Subcutaneous abdominal adipose tissue (tissue), 5 donors: ENCODE measurements at regions not wholly inside any gene's neighbourhood (a gene's known extent, or its start where the extent isn't known, plus 50 kb on each side); places are given as distances from the start of the nearest gene placed in this dataset.
A peak's percentile ranks its signal among the peaks of the same experiment; 100 is the strongest.
"Not testable (repeated sequence)": the region's sequence is repeated elsewhere in the genome, so short reads cannot be mapped to it uniquely, and the experiment has no call there.

Experiments used
- H3K27ac ChIP-seq: one replicate; pipeline ENCODE4 v1.7.0; 2013; ENCODE audit warnings: low read depth, mild to moderate bottlenecking, inconsistent platforms, low read length, moderate library complexity
- H3K27me3 ChIP-seq, 5 donors: one replicate each; pipeline ENCODE4 v1.7.0; 2013; ENCODE audit warnings: low read length in 5 of 5, inconsistent platforms in 1 of 5; ENCODE audit not compliant: control insufficient read depth in 5 of 5, insufficient read depth in 4 of 5
- H3K36me3 ChIP-seq, 5 donors: one replicate each; pipeline ENCODE4 v1.7.0; 2013; ENCODE audit warnings: low read length in 5 of 5; ENCODE audit not compliant: control insufficient read depth in 5 of 5, insufficient read depth in 5 of 5
- H3K4me1 ChIP-seq, 5 donors: one replicate each; pipeline ENCODE4 v1.7.0; 2013; ENCODE audit warnings: low read length in 5 of 5, mild to moderate bottlenecking in 3 of 5, moderate library complexity in 1 of 5; ENCODE audit not compliant: control insufficient read depth in 5 of 5, insufficient read depth in 5 of 5
- H3K4me3 ChIP-seq, 5 donors: one replicate each; pipeline ENCODE4 v1.7.0; 2013; ENCODE audit warnings: low read length in 5 of 5, low read depth in 1 of 5
- H3K9ac ChIP-seq, 5 donors: one replicate each; pipeline ENCODE4 v1.7.0; 2013; ENCODE audit warnings: low read length in 5 of 5, mild to moderate bottlenecking in 4 of 5, moderate library complexity in 3 of 5
- H3K9me3 ChIP-seq, 5 donors: one replicate each; pipeline ENCODE4 v1.7.0; 2013; ENCODE audit warnings: low read length in 5 of 5; ENCODE audit not compliant: control insufficient read depth in 5 of 5
- donor health status: healthy.
- donor health status: healthy.
- donor health status: healthy.
- donor health status: healthy.
- donor health status: healthy.

DNA sequence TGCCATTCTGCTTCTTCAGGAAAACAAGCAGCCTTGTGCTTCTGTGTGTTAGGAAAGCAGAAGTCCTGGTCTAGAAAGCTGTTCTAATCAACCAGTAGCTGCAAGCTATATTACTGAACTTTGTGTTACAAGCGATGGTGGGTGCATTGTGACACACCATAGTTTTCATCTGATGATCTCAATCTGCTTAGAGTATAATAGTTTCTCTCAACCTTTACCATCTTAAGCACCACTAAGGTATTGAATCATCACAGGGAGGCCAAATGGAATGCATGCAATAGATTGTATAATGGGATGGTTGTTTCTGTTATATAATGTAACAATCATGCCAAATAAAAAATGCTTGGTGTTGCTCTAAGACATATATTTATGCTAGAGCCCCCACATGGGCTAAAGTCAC lies 771.7 kb downstream of the NOVA1 start:
- H3K36me3 ChIP-seq = no peaks in the 10 kb centered on the region
- H3K9ac ChIP-seq = no peak overlapping the region
- no peaks in the 10 kb centered on the region for H3K27me3 ChIP-seq
- no peak overlapping the region for H3K4me3 ChIP-seq
- H3K4me1 ChIP-seq = no peaks in the 10 kb centered on the region
- H3K27ac ChIP-seq = no peak overlapping the region
- H3K9me3 ChIP-seq = no peaks in the 10 kb centered on the region

DNA sequence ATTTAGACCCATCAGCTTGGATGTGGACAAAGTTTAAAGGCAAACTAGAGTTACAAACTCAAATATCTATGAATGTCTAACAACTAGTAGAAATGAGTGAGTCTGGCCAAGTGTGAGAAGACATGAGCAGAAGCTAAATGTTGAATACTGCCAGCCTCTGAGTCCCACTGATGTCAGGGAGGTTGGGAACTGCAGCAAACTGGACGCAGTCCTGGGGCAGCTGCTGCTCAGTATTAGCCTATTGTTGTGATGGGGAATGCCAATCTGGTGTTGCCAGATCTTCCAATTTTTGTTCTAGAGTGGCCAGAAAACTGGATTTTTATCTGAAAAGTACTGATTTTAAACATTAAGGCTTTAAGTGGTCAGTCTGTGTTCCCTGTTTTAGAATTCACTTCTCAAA lies 770.4 kb upstream of the STXBP6 start:
- H3K9ac ChIP-seq = no peak overlapping the region
- no peaks in the 10 kb centered on the region for H3K27me3 ChIP-seq
- no peaks in the 10 kb centered on the region for H3K4me1 ChIP-seq
- H3K36me3 ChIP-seq = no peaks in the 10 kb centered on the region
- H3K9me3 ChIP-seq = no peaks in the 10 kb centered on the region
- H3K4me3 ChIP-seq = no peak overlapping the region
- no peak overlapping the region for H3K27ac ChIP-seq

DNA sequence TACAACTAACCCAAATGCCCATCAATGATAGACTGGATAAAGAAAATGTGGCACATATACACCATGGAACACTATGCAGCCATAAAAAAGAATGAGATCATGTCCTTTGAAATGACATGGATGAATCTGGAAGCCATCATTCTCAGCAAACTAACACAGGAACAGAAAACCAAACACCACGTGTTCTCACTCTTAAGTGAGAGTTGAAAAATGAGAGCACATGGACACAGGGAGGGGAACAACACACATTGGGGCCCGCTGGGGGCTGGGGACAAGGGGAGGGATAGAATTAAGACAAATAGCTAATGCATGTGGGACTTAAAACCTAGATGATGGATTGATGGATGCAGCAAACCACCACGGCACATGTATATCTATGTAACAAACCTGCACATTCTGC lies 764.7 kb upstream of the STXBP6 start:
- H3K27me3 ChIP-seq, H3K27ac ChIP-seq, H3K9ac ChIP-seq, H3K4me3 ChIP-seq, H3K4me1 ChIP-seq, H3K9me3 ChIP-seq, H3K36me3 ChIP-seq: not testable (repeated sequence)

- Histone ChIP-seq H3K9ac (no peak overlapping the region), H3K27ac (no peak overlapping the region), H3K9me3 (no peaks in the 10 kb centered on the region), H3K4me1 (no peaks in the 10 kb centered on the region), H3K36me3 (no peaks in the 10 kb centered on the region), H3K4me3 (no peak overlapping the region), H3K27me3 (no peaks in the 10 kb centered on the region)
Measured at GRCh38 chr14:25803386-25804018, 753.6 kb upstream of the STXBP6 start.

DNA sequence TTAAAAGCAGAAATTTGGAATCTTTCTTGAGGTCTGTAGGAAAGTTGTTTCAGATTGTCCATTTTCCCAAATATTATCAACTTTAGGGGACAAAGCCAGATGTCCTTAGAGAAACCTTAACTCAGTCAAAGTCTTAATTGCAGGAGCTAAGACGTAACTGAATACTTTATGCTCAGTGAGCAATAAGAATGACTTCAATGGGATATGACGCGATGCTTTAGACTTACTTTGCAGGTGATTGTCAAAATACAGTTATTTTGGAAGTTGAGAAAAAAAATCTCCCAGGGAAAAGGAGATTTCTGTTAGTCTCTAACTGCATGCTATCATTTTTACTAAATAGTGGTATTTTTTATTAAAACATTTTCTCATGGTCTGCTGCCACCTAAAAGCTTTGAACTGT lies 750.9 kb upstream of the STXBP6 start:
- Histone ChIP-seq H3K27ac (no peak overlapping the region), H3K9me3 (no peaks in the 10 kb centered on the region), H3K9ac (no peak overlapping the region), H3K4me1 (no peaks in the 10 kb centered on the region), H3K27me3 (no peaks in the 10 kb centered on the region), H3K36me3 (no peaks in the 10 kb centered on the region), H3K4me3 (no peak overlapping the region)

DNA sequence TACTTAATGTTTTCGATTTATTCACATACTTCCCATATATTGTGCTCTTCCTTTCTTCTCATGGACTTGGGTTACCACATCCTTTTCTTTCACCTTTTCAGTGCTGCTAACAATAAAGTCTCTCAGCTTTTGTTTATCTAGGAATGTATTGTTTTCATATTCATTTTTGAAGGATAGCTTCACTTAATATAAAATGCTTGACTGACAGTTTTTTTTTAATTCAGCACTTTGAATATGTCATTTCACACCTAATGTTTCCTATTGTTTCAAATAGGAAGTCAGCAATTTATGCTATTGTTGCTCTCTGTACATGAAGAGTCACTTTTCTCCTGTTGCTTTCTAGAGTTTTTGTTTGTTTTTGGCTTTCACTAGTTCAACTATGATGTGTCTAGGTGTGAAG lies 738.3 kb upstream of the STXBP6 start:
- no peak overlapping the region for H3K27ac ChIP-seq
- H3K4me1 ChIP-seq = no peaks in the 10 kb centered on the region
- no peak overlapping the region for H3K4me3 ChIP-seq
- H3K36me3 ChIP-seq = no peaks in the 10 kb centered on the region
- no peak overlapping the region for H3K9ac ChIP-seq
- no peaks in the 10 kb centered on the region for H3K27me3 ChIP-seq
- peaks cover 0 to 2% (median 0%) of the 10 kb centered on the region in 5 donors for H3K9me3 ChIP-seq

GRCh38 chr14:25765909-25766308 lies 716.0 kb upstream of the STXBP6 start:
- Histone ChIP-seq H3K4me1 (no peaks in the 10 kb centered on the region), H3K4me3 (no peak overlapping the region), H3K27ac (no peak overlapping the region), H3K9me3 (no peaks in the 10 kb centered on the region), H3K27me3 (no peaks in the 10 kb centered on the region), H3K9ac (no peak overlapping the region), H3K36me3 (no peaks in the 10 kb centered on the region)

GRCh38 chr14:25759920-25760655 lies 710.1 kb upstream of the STXBP6 start:
- Histone ChIP-seq H3K36me3 (no peaks in the 10 kb centered on the region), H3K9ac (no peak overlapping the region), H3K27me3 (no peaks in the 10 kb centered on the region), H3K4me1 (peaks cover 0 to 14% (median 7%) of the 10 kb centered on the region in 5 donors), H3K27ac (peak overlapping the region; percentile 67), H3K9me3 (no peaks in the 10 kb centered on the region), H3K4me3 (peak overlapping the region in 1 of 5 donors; percentile 13)

GRCh38 chr14:25759256-25759655 lies 709.3 kb upstream of the STXBP6 start:
- Histone ChIP-seq H3K4me1 (peaks cover 0 to 14% (median 7%) of the 10 kb centered on the region in 5 donors), H3K27me3 (no peaks in the 10 kb centered on the region), H3K27ac (no peak overlapping the region), H3K9ac (no peak overlapping the region), H3K4me3 (no peak overlapping the region), H3K36me3 (no peaks in the 10 kb centered on the region), H3K9me3 (no peaks in the 10 kb centered on the region)

- no peaks in the 10 kb centered on the region for H3K36me3 ChIP-seq
- H3K27me3 ChIP-seq = no peaks in the 10 kb centered on the region
- no peaks in the 10 kb centered on the region for H3K9me3 ChIP-seq
Measured at GRCh38 chr14:25757364-25757763, 707.4 kb upstream of the STXBP6 start.

More at GRCh38 chr14:25757364-25757763, 707.4 kb upstream of the STXBP6 start:
- H3K9ac ChIP-seq = no peak overlapping the region
- no peak overlapping the region for H3K4me3 ChIP-seq
- peaks cover 0 to 14% (median 7%) of the 10 kb centered on the region in 5 donors for H3K4me1 ChIP-seq
- H3K27ac ChIP-seq = no peak overlapping the region
